Omental fat pad (tissue), 3 donors: ENCODE measurements at regions not wholly inside any gene's neighbourhood (a gene's known extent, or its start where the extent isn't known, plus 50 kb on each side); places are given as distances from the start of the nearest gene placed in this dataset.
"Not testable (repeated sequence)": the region's sequence is repeated elsewhere in the genome, so short reads cannot be mapped to it uniquely, and the experiment has no call there.

Experiments used
- ATAC-seq: fragments of 150-250 bp; one replicate; pipeline ENCODE4 v1.9.1; 2016; ENCODE audit warnings: mild to moderate bottlenecking, moderate library complexity; ENCODE audit not compliant: low FRiP score
- DNase-seq: peaks from one replicate; pipeline ENCODE4 v3.0.0-alpha.2; 2019; ENCODE audit warnings: low spot score
- CTCF ChIP-seq, 3 donors: fragments of 450-650 bp; IDR thresholded peaks; one replicate each; pipeline ENCODE4 v1.5.1; 2016 to 2017; ENCODE audit warnings: antibody characterized with exemption in 3 of 3, mild to moderate bottlenecking in 3 of 3, moderate library complexity in 2 of 3

GRCh38 chr6:27599859-27600532, 127.1 kb upstream of the ZNF184 start:
- DNase-seq (no peak), ATAC-seq (no peak)
- TF ChIP-seq CTCF (IDR thresholded peaks at IDR 0.05) = no peak

GRCh38 chr6:27597031-27597567, 124.2 kb upstream of the ZNF184 start:
- DNase-seq = not testable (repeated sequence)

GRCh38 chr6:27593861-27594260, 121.0 kb upstream of the ZNF184 start:
- TF ChIP-seq CTCF (IDR thresholded peaks at IDR 0.05) = no peak
- no peak for ATAC-seq
- no peak for DNase-seq

More at GRCh38 chr6:27597031-27597567, 124.2 kb upstream of the ZNF184 start:
- ATAC-seq = not testable (repeated sequence)

GRCh38 chr6:27593200-27593818, 120.4 kb upstream of the ZNF184 start:
- DNase-seq (no peak), ATAC-seq (no peak)
- no peak for TF ChIP-seq CTCF (IDR thresholded peaks at IDR 0.05)

- ATAC-seq = no peak
- no peak for DNase-seq
- TF ChIP-seq CTCF (IDR thresholded peaks at IDR 0.05) = no peak
These were observed 119.7 kb upstream of the ZNF184 start for GRCh38 chr6:27592481-27593199.

GRCh38 chr6:27591699-27592480, 119.0 kb upstream of the ZNF184 start:
- DNase-seq = no peak
- TF ChIP-seq CTCF (IDR thresholded peaks at IDR 0.05) = no peak
- no peak for ATAC-seq

GRCh38 chr6:27585316-27585715, 112.4 kb upstream of the ZNF184 start:
- ATAC-seq, DNase-seq: not testable (repeated sequence)
